GM12892 (cell line): ENCODE measurements at regions not wholly inside any gene's neighbourhood (a gene's known extent, or its start where the extent isn't known, plus 50 kb on each side); places are given as distances from the start of the nearest gene placed in this dataset.

ENCODE experiments used
- DNase-seq: peaks from one replicate; pipeline ENCODE4 v3.0.0; 2011; ENCODE audit not compliant: insufficient read length
- FAIRE-seq: peaks from 2 replicates; lab custom pipeline; 2011; peaks lifted over from hg19 to GRCh38; lab: Jason Lieb, UNC
- POLR2A ChIP-seq: IDR thresholded peaks from 2 replicates; pipeline ENCODE4 v1.6.1; 2011; ENCODE audit warnings: low read depth, low read length, control low read depth
- POLR2AphosphoS5 ChIP-seq: IDR thresholded peaks from 2 replicates; pipeline ENCODE4 v1.6.1; 2011; ENCODE audit warnings: low read depth, low read length, control low read depth
- TAF1 ChIP-seq: IDR thresholded peaks from 2 replicates; pipeline ENCODE4 v1.6.1; 2011; ENCODE audit warnings: low read depth, mild to moderate bottlenecking, control low read depth, low read length, borderline replicate concordance

DNA sequence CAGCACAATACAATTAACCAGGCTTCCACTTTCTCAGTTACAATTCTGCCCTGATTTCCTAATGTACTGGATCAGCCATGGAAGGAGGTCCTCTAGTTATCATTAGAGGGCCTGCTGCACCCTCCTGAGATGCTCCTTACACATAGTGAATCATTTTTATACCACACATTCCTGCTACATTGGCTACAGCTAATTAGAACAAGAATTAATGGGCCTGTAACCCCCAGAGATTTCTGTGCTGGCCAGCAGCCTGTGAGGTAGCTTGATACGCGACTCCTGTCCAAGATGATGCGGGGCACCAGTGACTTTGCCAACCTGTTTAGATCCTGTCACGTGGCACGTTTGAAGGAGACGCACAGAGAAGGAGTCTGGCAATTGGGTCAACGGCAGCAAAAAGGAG is 422.8 kb downstream of the EPM2A start:
- no peak for DNase-seq
- TF ChIP-seq TAF1 = no peak
- no peak for FAIRE-seq

DNA sequence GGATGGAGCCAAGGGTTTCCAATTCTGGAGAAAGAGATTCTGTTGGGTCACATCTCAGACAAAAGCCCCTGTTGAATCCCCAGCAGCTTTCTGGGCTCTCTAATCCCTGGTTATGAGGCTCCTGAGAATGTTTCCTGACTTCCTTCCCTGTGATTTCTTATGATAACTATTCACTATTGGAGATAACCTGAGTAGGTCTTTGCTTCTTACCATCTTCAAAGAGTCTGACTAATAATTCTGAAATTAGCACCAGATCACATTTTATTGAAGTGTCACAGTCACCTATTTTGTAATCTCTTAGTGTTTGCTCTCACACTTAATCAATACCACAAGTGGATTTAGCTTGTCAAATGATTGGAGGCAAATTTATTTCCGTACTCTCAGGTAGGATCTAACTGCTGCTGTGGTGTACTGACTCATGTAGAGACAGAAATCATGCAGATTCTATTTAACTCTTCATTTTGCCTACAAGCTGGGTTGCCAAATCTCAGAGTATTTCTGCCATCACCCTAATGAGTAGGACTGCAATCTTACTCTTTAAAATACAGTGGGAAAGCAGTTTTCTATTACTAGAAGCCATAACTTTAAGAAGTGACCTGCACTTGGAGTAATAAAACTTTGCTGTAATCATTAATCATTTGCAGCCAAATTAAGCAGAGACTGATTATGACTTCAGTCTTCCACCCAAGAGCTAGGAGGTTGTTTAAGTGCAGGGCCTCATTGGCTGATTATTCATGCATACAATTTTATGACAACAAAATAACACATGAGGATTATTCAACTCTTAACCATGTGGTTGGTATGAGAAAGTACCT is 422.1 kb downstream of the EPM2A start:
- FAIRE-seq (no peak), DNase-seq (no peak)
- TF ChIP-seq POLR2A = no peak
- TF ChIP-seq POLR2AphosphoS5 = no peak
- no peak for TF ChIP-seq TAF1

DNA sequence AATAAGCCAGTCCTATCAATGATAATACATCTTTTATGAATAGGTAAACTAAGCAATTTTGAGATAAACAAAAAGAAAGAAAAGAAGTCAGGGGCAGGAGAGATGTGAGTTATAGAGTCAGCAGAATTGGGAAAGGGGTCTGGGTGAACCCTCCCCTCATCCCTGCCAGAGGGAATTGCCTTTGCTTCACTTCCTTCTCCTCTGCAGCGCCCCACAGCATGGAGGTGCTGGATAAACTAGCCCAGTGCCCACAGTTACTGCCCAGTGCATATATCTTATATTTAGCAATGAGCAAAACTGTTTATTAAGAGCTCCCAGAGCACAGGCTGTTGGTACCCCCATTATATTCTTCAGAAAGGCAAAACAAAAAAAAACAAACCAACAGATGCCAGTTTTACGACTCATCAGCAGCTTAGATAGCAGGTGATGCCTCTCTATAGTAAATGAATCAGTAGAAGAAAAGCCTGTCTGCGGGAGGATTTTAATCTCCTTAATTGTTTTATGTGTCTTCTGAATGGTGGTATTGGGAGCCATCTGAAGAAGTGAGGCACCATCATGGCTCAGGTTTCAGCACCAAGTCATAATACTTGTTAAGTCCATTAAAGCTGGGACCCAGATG is 419.2 kb downstream of the EPM2A start:
- no peak for DNase-seq
- TF ChIP-seq POLR2AphosphoS5 (no peak), TAF1 (no peak), POLR2A (no peak)
- FAIRE-seq = no peak

DNA sequence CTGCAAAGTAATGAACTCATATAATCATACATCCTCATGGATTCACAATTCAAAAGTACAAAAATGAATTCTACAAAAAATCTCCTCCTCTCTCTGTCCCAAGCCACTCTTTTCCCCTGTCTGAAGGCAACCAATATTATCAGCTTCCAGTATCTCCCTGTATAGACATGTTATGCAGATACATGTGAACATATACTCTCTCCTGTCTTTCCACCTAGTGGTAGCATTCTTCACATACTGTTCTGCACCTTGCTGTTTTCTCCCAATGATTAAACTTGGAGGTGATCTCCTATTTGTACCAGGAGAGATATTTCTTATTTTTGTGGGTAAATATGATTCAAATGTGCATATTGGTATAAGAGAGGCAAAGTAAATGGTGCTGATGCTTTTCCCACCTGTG is 416.4 kb downstream of the EPM2A start:
- FAIRE-seq = no peak
- TF ChIP-seq POLR2A (no peak), POLR2AphosphoS5 (no peak), TAF1 (no peak)
- no peak for DNase-seq

DNA sequence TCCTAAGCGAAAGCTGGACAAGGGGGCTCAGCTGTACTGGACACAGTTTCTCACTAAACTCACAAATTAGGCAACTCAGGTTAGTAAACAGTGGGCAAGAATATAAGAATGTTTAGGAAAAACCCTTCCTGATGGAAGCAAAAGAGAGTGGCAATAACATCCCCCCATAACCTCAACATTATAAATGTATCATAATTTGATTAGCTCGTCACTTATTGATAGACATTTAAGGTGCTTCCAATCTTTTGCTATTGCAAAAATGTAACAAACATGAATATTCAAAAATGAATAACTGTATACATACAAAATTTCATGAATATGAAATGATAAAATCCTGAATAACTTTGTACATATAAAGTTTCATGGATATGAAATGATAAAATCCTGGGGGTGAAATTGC is 415.7 kb downstream of the EPM2A start:
- FAIRE-seq (no peak), DNase-seq (no peak)
- TF ChIP-seq TAF1 = no peak
- TF ChIP-seq POLR2A = no peak
- TF ChIP-seq POLR2AphosphoS5 = no peak

DNA sequence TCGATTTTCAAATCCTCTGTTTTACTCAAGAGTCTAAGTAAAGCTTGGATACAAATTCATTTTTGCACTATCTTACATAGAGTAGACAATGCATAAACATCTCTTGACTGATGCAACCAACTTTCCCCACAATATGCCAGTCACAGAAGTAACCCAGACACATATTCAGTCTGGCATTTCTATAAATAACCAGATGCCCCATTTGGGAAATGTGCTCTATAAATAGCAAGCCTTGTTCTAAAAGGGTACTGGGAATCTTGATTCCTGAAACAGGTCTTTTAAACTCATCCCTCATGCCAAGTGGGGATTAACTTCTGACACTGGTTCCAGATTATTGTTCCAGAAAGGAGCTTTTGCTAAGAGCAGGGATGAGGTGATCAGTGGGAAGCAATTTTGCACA is 411.7 kb downstream of the EPM2A start:
- DNase-seq (no peak), FAIRE-seq (no peak)
- TF ChIP-seq POLR2AphosphoS5 (no peak), TAF1 (no peak), POLR2A (no peak)

DNA sequence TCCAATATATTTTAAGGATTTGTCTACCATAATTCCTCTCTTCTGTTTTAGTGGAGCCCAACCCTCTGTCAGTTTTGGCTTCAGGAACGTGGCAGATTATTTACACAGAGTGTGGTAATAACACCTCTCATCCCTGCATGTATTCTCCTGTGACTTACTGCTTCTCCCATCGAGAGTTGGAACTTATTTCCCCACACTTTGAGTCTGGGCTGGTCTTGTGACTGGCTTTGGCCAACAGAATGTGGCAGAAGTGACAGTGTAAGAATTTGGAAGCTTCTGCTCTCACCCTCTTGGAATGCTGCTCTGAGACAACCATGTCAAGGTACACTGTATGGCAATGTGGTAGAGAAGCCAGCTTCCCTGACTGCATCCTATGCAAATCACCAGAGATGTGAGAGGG is 407.7 kb downstream of the EPM2A start:
- FAIRE-seq (no peak), DNase-seq (no peak)
- TF ChIP-seq POLR2AphosphoS5 = no peak
- no peak for TF ChIP-seq TAF1
- TF ChIP-seq POLR2A = no peak

DNA sequence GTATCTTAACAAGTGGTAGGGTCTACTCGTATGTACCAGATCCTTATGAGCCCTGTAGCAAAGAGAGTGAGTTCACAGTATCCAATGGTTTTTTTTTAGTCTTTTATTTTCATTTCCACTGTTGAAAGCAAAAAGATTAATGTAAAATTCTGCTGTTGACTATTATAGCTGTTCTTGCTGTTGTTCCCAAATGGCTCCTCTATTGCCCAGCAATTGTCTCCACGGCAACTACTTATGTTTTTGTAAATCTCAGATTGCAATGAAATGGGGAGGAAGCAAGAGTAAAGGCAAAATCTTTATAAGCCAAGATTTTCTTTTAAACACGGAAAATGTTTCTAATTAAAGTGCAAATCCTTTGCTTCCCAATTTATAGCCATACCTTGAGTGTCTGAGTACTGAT is 406.1 kb downstream of the EPM2A start:
- DNase-seq (no peak), FAIRE-seq (no peak)
- TF ChIP-seq POLR2AphosphoS5 (no peak), TAF1 (no peak), POLR2A (no peak)

DNA sequence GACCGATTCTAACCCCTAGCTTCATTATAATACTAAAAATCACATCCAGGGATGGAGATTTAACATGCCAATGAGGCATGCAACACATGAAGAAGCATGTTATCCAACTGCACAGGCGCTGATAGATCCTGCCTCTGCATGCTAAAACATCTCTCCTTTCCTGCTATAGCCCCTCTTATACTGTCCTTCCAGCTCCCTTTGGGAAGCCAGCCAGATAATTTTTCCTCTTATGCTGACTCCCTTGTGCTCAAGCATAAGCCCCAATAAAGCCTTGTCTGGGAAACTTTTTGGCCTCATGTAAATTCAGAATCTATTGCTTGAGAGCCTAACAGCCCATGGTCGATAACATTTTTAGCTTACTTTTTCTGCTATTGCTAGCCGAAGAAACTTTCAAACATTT is 404.3 kb downstream of the EPM2A start:
- TF ChIP-seq TAF1 (no peak), POLR2A (no peak), POLR2AphosphoS5 (no peak)
- FAIRE-seq = no peak
- no peak for DNase-seq

DNA sequence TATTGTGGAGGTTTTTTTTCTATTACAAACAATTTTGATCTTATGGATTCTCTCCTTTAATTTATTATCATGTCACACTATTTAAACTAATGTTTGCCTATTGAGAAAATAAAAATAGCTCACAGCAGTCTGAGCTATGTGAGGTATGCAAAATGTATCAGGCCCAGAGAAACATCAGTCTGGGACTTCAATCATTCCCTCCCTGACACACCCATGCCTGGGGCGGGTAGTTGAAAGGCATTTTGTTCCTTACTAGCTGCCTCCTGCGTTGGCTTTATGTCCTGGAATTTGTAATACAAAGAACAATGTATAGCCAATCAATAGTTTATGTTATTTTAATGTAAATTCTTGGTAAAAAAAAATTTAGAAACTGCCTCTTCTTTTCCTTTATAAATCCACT is 403.3 kb downstream of the EPM2A start:
- TF ChIP-seq POLR2AphosphoS5 (no peak), POLR2A (no peak)
- no peak for DNase-seq
- FAIRE-seq = no peak

DNA sequence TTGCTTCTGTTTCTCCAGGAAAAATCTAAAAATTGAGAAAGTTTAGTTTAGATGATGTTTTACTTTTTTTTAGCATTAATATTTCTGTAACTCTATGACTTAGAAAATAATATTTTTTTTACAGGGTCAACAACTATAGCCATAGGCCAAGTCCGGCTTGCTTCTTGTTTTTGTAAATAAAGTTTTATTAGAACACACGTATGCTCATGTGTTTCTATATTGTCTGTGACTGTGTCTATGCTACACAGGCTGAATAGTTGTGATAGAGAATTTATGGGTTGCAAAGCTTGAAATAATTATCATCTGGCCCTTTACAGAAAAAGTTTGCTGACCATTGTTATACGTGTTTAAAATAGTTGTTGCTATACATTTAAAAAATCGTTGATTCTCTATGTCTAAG is 399.2 kb downstream of the EPM2A start:
- FAIRE-seq (no peak), DNase-seq (no peak)
- no peak for TF ChIP-seq TAF1
- TF ChIP-seq POLR2A = no peak
- no peak for TF ChIP-seq POLR2AphosphoS5

DNA sequence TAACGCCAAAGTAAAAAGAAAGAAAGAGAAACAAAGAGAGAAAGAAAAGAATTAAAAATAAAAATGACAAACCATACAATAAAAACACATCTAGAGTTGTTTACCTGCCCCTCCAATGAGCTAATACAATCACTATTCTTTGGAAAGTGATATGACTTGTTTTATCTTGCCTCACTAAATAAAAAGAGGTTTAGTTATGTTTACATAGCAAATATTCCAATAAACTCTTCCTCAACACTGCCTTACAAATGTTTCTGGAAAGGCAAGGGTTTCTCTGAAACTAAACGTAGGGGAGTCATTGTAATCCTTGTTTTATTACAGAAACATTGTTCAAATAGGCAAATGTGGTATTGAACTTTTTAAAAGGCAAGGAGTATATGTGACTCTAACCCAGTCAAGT is 396.2 kb downstream of the EPM2A start:
- DNase-seq = no peak
- TF ChIP-seq POLR2AphosphoS5 (no peak), POLR2A (no peak), TAF1 (no peak)
- no peak for FAIRE-seq

DNA sequence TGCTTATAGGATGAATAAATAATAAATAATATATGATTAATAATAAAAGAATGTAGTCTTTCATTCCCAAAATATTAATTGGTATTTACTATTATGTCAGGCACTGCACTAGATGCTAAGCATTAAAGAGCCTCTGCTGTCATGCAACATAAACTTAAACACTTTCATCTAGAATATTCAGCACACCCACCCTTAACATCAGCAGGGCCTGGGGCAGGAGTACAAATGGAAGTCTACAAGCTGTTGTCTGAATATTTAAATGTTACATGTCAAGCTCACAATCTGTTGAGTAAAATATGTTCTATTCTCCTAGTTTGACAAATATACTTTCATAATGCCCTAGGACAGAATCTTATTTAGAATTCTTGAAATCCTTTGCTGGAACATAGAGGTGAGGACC is 395.1 kb downstream of the EPM2A start:
- DNase-seq (no peak), FAIRE-seq (no peak)
- TF ChIP-seq TAF1 = no peak
- TF ChIP-seq POLR2A = no peak
- no peak for TF ChIP-seq POLR2AphosphoS5
